Hematopoietic multipotent progenitor cell (in vitro differentiated cells): ENCODE measurements at regions not wholly inside any gene's neighbourhood (a gene's known extent, or its start where the extent isn't known, plus 50 kb on each side); places are given as distances from the start of the nearest gene placed in this dataset.
"Not testable (repeated sequence)": the region's sequence is repeated elsewhere in the genome, so short reads cannot be mapped to it uniquely, and the experiment has no call there.

Source experiments
- DNase-seq, 3 donors: peaks; one replicate each; pipeline ENCODE4 v3.0.0-alpha.2; 2011 to 2015; ENCODE audit warnings: low read depth in 2 of 3, low spot score in 2 of 3

DNA sequence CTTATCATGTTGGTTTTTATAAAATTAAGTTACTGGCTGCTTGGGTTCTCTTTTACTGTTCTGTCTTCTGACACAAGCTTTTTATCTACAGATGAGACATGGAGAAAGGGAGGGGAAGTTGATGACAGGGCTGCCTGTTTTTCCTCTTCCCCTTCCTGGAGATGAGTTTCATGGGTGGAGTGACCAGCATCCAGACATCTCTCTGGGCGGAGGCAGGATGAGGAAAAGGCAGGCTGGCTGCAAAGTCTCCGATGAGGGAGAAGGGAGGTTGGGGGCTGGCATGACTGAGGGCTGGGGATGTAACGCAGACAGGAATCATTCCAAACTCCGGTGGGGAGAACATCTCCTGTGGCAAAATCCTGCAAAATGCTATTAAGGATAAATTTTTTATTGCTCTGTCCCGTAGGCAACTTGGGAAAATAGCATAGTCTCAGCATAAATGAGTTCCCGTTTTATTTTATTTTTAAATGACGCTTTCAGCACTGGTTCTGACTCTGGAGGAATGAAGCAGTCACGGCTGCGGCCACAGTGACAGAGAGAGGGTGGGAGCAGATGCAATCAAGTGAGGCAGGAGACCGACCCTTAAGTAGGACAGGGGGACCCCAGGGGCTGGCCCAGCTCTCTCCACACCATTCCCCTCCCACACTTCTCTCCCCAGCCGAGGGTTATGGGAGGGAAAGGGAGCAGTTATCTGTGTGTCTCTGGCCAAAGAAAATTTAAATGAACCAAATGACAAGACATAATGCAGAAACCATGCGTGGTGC, 108.8 kb upstream of the PMEPA1 start:
- DNase-seq = no peak

DNA sequence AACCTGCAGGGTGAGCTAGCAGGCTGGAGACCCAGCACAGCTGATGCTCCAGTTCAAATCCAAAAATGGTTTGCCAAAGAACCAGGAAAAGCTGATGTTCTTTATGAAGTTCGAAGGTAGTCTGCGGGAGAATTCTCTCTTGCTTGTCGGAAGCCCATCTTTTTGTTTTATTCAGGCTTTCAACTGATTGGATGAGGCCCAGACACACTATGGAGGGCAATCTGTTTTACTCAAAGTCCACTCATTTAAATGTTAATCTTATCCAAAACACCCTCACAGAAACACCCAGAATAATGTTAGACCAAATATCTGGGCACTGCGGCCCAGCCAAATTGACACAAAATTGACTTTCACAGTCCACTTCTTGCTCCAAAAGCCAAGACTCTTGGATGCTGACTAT, 105.6 kb upstream of the PMEPA1 start:
- no peak for DNase-seq

GRCh38 chr20:57814529-57814928, 104.7 kb upstream of the PMEPA1 start:
- DNase-seq = no peak

DNA sequence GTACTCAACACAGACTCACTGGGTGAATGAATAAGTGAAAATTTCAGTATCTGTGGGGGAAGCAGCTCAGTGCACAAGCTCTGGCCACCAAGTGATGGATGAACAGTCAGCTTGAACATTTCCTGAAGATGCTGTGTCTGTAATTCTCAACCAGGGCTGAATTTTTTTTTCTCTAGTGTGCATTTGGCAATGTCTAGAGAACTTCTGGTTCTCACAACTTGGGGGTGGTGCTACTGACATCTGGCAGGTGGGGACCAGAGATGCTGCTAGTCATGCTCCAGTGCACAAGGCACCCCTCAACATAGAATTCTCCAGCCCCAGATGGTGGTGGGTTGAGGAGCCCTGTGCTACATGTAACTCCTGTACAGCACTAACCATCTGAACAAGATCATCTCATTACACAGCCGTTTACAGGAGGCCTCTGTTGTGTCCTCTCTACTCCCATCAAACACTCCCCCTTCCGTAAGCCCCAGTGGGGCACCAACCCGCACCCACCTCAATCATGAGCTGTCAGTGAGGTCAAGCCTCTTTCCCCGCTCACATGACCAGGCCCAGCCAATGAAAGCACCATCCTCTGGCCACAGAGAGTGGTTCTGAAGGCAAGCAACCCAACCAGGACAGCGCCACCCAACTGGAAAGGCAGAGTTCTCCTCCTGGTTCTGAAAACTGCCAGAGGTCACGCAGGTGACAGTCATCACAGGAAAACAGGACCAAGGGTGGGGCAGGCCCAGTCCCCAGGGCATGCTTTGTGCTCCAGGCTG, 103.9 kb upstream of the PMEPA1 start:
- no peak for DNase-seq

DNA sequence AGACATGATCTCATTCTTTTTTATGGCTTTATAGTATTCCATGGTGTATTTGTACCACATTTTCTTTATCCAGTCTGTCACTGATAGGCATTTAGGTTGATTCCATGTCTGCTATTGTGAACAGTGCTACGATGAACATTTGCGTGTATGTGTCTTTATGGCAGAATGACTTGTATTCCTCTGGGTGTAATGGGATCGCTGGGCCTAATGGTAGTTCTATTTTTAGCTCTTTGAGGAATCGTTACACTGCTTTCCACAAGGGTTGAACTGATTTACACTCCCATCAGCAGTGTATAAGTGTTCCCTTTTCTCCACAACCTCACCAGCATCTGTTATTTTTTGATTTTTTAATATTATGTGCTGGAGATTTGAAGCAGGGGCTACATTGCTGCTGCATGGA, 102.8 kb upstream of the PMEPA1 start:
- not testable (repeated sequence) for DNase-seq

DNA sequence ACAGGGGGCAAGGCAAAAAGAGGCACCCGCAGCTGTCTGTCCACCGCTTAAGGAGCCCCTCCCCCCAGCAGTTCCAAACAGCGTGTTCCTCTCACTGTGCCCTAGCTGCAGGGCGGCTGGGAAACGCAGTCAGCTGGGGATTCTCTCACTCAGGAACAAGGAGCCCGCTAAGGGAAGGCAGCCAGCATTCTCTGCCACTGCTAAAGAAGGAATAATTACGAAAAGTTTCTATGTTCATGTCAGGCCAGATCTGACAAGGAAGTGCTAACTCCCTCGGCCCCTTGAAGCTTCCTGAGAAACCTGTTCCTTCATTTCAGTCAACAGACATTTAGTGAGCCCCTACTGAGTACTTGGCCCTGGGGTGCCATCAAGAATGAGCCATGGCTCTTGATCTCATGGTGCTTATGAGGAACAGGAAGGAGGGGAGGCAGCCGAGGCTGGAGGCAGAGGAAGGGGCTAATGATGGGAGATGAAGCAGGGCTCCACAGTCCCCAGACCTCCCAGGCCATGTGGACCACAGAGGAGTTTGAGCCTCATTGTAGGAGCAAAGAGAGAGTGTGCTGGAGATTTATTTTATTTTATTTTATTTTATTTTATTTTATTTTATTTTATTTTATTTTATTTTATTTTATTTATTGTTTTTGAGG, 101.7 kb upstream of the PMEPA1 start:
- DNase-seq = no peak

DNA sequence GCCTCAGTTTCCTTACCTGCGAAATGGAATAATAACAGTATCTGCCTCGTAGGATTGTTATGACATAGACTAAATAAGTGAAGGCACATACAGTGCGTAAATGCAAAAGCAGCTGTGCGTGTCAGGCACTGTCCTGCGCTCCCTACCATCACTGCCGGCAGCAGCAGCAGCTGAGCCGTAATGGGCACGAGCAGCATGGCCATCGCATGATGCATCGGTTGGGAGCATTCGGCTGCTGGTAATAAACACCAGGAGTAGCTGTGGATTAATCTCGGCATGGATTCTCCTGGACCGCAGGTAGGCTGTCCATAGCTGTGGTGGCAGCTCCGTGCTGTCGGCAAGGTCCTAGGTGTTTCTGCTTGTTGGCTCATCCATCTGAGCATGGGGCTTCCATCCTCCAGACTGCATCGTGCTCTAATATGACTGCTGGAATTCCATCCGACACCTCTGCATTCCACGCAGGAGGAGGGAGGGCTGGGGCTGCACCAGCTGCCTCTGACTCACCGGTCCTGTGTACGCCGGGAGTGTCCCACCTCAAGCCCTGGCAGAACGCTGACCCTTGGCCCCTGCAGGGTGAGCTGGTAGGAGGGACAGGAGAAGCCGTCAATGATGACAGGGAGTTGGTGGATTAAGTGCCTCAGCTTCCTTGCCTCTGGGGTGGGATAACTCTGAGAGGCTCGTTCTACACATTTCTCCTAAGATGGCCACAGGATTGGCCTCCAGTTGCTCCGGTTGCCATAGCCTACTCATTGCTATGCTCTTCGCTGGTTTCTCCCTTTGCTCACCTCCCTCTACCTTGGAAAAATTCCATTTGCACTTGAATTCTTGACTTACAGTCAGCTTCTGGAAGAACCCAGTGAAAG, 100.9 kb upstream of the PMEPA1 start:
- no peak for DNase-seq

GRCh38 chr20:57809661-57810172, 99.9 kb upstream of the PMEPA1 start:
- no peak for DNase-seq

DNA sequence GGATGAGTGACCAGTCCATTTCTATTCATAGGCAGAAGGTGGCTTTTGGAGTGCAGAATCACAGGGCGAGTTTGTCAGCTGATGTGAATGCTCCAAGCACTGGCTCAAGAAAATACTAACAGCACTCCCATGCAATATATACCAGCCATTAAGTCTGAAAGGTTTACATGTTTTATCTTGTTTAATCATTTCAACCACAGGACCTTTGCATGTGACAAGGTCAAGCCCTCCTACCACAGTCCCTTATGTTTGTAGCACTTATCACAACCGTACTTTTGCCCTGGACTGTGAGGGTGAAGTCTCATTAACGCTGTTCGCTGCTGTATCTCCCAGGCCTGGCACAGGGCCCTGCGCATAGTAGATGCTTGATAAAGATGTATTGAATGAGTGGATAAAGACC, 99.3 kb upstream of the PMEPA1 start:
- DNase-seq = no peak

GRCh38 chr20:57808264-57809070, 98.7 kb upstream of the PMEPA1 start:
- no peak for DNase-seq

DNA sequence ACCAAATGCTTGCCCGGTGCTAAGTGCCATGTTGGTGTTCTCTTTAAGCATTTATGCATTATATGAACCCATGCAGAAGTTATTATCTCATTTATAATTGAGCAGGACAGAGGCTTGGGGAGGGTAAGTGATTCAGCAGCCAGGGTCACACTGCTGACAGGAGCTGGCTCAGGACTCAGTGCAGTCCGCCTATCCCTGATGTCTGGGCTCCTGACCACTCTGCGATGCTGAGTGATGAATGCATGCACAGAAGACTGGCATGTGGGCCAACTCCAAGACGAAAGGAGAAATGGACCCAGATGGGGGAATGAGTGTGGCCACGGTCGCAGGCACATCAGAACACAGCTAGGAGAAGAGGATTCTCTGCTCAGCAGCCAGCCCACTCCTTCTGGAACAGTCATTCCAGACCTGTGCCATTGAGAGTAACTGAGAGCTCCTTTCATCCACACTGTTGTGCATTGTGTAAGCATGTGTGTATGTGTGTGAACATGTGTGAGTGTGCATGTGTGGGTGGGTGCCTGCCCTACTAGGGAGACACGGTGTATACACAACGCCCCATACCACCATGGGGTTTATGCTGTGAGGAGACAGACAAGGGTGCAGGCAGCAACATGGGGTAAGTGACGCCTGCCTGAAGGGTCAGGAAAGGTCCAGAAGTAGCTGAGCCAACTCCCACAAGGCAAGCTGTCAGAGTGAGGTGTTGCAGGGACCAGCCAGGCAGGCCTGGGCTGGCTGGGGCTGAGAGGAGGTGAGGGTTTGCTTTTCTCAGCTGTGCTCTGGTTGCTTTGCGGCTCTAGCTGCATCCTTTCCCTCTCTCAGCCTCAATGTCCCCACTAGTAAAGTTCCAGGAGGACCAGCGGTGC, 97.8 kb upstream of the PMEPA1 start:
- DNase-seq = no peak

DNA sequence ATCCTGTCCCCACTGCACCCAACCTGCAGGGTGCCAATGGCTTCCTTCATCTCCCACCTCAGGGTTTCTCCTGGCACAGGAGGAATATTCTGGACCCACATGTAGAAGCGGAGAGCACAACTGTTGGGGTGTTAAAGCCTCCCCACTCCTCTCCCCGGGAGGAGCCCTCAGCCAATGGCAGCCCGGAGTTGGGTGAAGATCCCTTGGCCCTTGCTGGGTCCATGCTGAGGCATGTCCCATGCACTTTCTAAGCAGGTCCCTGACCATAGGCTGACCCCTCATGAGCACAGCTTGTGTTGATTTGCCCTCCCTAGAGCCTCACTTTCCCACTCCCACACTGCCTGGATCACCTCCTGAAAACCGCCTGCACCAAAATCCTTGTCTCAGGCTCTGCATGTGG, 97.2 kb upstream of the PMEPA1 start:
- DNase-seq = no peak

DNA sequence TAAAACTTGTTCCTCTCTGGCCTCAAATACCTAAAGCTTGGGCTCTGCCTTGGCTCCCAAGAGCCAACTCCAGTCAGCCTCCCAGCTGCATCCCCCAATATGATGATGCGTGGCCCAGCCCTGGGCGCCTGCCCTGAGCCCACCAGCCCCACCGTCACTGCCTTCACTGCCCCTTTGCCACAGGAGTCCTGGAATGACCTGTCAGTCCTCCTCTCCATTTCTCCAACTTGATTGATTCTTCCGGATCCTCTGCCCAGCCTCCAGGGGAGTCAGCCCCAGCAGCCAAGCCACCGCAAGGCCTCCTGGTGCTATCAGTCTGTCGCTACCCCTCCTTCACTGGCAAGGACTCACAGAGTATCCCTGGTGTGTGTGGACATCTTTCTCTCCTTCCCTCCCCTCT, 96.7 kb upstream of the PMEPA1 start:
- DNase-seq = no peak

GRCh38 chr20:57805747-57806146, 95.9 kb upstream of the PMEPA1 start:
- no peak for DNase-seq

DNA sequence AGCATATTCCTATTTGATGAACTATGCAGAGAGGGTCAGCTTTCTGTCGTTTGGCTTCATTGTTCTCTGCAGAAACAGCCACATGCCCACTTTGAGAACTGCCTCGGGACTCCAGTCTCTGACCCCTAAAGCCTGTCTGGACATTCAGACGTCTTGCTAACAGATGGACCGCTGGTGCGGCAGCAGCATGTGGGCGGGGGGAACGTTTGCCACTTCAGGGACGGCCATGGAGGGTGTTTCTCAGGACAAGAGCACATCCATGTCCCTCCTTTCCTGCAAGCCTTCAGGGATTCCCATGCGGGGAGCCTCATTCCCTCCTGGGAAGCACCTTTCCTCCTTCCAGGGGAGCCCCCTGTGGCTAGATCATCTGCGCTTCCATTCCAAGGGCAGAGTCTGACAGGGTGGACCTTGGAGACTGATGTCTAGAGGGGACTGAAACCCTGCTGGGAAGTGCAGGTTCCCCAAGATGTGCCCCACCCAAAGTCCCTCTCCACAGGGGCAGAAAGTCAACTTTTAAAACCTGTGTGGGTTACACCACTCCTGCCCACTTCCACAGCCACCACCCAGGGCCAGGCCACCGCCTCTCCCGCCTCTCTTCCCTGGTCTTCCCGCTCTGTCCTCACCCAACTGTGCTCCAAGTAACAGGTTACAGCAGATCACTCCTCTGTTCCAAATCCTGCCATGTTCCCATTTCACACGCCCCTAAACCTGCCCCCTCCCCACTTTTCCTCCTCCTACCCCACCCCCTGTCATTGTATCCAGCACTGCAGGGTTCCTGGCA, 94.8 kb upstream of the PMEPA1 start:
- no peak for DNase-seq

DNA sequence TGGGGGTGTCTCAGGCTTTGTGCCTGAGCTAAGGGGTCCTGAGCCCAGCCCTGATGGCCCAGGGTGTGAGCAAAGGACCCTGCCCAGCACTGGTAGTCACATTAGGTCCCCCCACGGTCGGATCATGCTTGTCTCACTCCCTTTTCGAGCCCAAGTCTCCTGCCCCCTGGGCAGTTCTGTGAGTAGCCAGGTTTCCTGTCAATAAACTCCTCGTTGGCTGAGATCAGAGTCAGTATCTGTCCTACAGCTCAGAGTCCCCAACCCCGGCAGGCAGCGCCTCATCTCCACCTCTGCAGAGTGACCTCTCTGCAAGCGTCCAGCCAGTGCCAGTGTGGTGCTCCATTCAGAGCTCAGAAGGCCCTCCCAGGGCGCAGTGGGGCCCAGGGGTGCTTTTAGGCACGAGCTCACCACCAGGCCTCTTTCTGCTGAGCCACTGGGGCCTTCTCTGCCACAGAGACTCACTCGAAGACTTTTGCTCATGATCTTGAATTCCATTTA, 93.7 kb upstream of the PMEPA1 start:
- no peak for DNase-seq

DNA sequence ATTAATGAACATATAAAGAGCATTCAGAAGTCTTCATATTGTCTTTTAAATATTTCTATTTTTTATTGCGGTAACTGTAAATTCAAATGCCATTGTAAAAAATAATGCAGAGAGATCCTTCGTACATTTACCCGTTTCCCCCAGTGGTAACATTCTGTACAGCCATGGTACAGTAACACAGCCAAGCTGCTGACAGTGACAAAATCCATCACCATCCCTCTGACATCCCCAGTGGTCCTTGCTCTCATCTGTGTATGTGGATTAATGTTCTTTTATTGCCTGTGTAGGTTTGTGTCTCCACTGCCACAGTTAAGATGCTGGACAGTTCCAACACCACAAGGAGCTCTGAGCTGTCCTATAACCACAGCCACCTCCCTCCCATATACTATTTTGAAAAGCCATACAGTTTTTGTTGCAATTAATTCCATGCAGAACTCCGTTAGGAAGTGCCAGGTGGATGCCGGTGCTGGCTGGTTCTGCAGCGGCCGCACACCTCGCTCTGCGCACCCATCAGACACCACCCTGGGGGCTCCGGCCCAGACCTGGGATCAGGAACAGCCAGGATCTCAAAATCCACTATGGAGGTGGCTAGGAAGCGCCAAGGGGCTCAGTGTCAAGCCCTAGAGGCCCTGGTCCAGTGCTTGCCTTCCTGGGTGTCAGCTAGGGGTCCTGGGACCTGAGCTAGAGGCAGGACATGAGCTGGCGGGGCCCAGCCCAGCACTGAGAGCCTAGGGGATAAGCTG, 93.1 kb upstream of the PMEPA1 start:
- DNase-seq = no peak
